Calu3 (cell line): ENCODE measurements at regions not wholly inside any gene's neighbourhood (a gene's known extent, or its start where the extent isn't known, plus 50 kb on each side); places are given as distances from the start of the nearest gene placed in this dataset.

ENCODE experiments used
- BruUV-seq: library from RNA; stranded (reverse); fragments of 400-500 nt; replicated peaks from 2 replicates; lab custom pipeline; 2021; lab: Mats Ljungman, UMichigan
- CTCF ChIA-PET: fragments of 300-600 bp; sonication (Branson Sonifier 250); formaldehyde crosslinking; loops from one replicate; lab custom pipeline; 2022; ENCODE audit warnings: antibody characterized with exemption; lab: Charles Lee
- DNase-seq: peaks from one replicate; pipeline ENCODE4 v3.0.0; 2022
- H3K27ac Mint-ChIP-seq: one replicate; pipeline ENCODE4 v1.8.0; 2022; ENCODE audit warnings: mixed read lengths; ENCODE audit not compliant: unreplicated experiment
- H3K27me3 Mint-ChIP-seq: one replicate; pipeline ENCODE4 v1.8.0; 2022; ENCODE audit warnings: mixed read lengths; ENCODE audit not compliant: unreplicated experiment
- H3K36me3 Mint-ChIP-seq: one replicate; pipeline ENCODE4 v1.8.0; 2022; ENCODE audit warnings: mild to moderate bottlenecking, moderate library complexity, mixed read lengths; ENCODE audit not compliant: insufficient read depth, unreplicated experiment
- H3K4me1 Mint-ChIP-seq: one replicate; pipeline ENCODE4 v1.8.0; 2022; ENCODE audit warnings: mild to moderate bottlenecking, low read depth, mixed read lengths; ENCODE audit not compliant: unreplicated experiment
- H3K4me3 Mint-ChIP-seq: one replicate; pipeline ENCODE4 v1.8.0; 2022; ENCODE audit warnings: mild to moderate bottlenecking, low read depth, moderate library complexity, mixed read lengths; ENCODE audit not compliant: unreplicated experiment
- H3K9me3 Mint-ChIP-seq: one replicate; pipeline ENCODE4 v1.8.0; 2022; ENCODE audit warnings: low read depth, mixed read lengths; ENCODE audit not compliant: unreplicated experiment
- CTCF ChIP-seq: fragments of 200-600 bp; IDR thresholded peaks from one replicate; pipeline ENCODE4 v1.8.0; 2022; ENCODE audit warnings: antibody characterized with exemption; ENCODE audit not compliant: unreplicated experiment
- intact Hi-C: fragments of 100-400 bp; cut with micrococcal nuclease; formaldehyde crosslinking; loops from one replicate; pipeline ENCODE4 v1.10.0; 2022; ENCODE audit not compliant: unreplicated experiment

DNA sequence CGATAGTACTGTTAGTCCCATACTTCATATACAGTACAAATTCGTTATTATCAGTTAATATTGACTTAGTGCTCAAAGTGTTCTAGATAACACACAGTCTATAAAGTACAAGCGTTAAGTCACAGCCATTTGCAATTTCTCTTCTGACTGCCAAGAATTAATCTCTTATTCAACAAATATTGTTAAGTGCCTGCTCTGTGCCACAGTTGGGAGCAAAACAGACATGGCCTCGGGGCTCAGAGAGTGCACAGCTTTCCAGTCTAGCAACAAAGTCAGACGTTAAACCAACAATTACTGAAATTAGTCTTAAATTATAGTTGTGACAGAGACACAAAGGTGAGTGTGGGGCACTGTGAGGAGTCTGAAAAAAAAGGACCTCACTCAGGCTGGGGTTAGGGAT lies 113.0 kb upstream of the DPP6 start:
- CTCF ChIA-PET, result no interaction called here
- no peak overlapping the region for H3K4me3 Mint-ChIP-seq
- no peak overlapping the region for H3K27ac Mint-ChIP-seq
- no TSS peak for BruUV-seq
- DNase-seq, result no peak
- no peaks in the 10 kb centered on the region for H3K4me1 Mint-ChIP-seq
- H3K27me3 Mint-ChIP-seq, result no peaks in the 10 kb centered on the region
- intact Hi-C loops, result no loop called here
- H3K9me3 Mint-ChIP-seq, result peaks cover 16% of the 10 kb centered on the region
- no peak for TF ChIP-seq CTCF
- H3K36me3 Mint-ChIP-seq, result peaks cover 4% of the 10 kb centered on the region

DNA sequence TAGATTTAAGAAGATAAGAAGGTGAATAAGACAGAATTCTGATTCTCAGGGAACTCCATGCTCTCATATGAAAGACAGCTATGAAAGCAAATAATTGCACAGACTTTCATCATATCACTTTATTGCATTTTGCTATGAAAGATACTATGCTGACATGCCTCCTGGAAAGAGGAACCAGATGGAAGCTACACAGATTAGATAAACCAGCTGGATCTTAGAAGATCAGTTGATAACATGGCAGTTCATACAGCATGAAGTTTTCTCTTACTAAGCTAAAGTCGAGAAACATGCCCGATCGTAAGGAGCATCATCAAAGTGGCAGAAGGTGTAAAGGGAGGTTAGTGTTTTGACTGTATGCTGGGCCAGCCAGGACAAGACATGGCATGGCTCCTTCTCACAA lies 112.5 kb upstream of the DPP6 start:
- Mint-ChIP-seq H3K4me3 (no peak overlapping the region), H3K36me3 (peaks cover 2% of the 10 kb centered on the region), H3K4me1 (no peaks in the 10 kb centered on the region), H3K9me3 (peaks cover 16% of the 10 kb centered on the region), H3K27me3 (no peaks in the 10 kb centered on the region), H3K27ac (no peak overlapping the region)
- intact Hi-C loops, result no loop called here
- CTCF ChIA-PET, result no interaction called here
- DNase-seq, result no peak
- no TSS peak for BruUV-seq
- no peak for TF ChIP-seq CTCF

GRCh38 chr7:153941061-153941460 lies 111.1 kb upstream of the DPP6 start:
- no peak for TF ChIP-seq CTCF
- Mint-ChIP-seq H3K36me3 (no peaks in the 10 kb centered on the region), H3K27me3 (no peaks in the 10 kb centered on the region), H3K27ac (no peak overlapping the region), H3K4me1 (no peaks in the 10 kb centered on the region), H3K4me3 (no peak overlapping the region), H3K9me3 (peaks cover 21% of the 10 kb centered on the region)
- BruUV-seq, result no TSS peak
- intact Hi-C loops, result no loop called here
- CTCF ChIA-PET, result no interaction called here
- no peak for DNase-seq

- Mint-ChIP-seq H3K4me1 (no peaks in the 10 kb centered on the region), H3K4me3 (no peak overlapping the region), H3K9me3 (peaks cover 24% of the 10 kb centered on the region), H3K27me3 (no peaks in the 10 kb centered on the region), H3K27ac (no peak overlapping the region), H3K36me3 (no peaks in the 10 kb centered on the region)
- no peak for DNase-seq
- CTCF ChIA-PET, result no interaction called here
- BruUV-seq, result no TSS peak
- intact Hi-C loops, result no loop called here
- no peak for TF ChIP-seq CTCF
Observed at GRCh38 chr7:153942036-153942435, 110.2 kb upstream of the DPP6 start.

DNA sequence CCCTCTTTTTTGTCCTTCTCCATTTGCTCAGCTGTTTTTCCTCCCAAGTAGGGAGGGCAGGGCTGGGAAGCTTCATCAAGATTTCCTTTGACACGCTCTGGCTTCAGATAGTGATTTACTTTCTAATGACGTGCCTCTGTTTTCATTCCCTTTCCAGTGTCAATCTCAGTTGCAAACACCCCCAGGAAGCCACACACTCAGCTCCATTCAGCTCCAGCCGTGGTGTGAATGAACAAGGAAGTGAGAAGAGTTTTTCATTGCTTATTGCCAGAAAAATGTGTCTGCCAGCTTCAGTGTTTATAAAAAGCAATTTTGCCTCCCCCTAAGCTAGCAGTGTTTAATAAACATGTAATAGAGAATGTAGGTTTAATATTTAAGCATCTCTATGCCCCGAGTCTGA lies 108.7 kb upstream of the DPP6 start:
- no peak for TF ChIP-seq CTCF
- DNase-seq, result no peak
- Mint-ChIP-seq H3K9me3 (peaks cover 23% of the 10 kb centered on the region), H3K27ac (no peak overlapping the region), H3K36me3 (no peaks in the 10 kb centered on the region), H3K4me1 (no peaks in the 10 kb centered on the region), H3K27me3 (no peaks in the 10 kb centered on the region), H3K4me3 (no peak overlapping the region)
- no TSS peak for BruUV-seq
- intact Hi-C loops, result no loop called here
- CTCF ChIA-PET, result no interaction called here
